ENCODE measurements at regions not wholly inside any gene's neighbourhood (a gene's known extent, or its start where the extent isn't known, plus 50 kb on each side); places are given as distances from the start of the nearest gene placed in this dataset.

DNA sequence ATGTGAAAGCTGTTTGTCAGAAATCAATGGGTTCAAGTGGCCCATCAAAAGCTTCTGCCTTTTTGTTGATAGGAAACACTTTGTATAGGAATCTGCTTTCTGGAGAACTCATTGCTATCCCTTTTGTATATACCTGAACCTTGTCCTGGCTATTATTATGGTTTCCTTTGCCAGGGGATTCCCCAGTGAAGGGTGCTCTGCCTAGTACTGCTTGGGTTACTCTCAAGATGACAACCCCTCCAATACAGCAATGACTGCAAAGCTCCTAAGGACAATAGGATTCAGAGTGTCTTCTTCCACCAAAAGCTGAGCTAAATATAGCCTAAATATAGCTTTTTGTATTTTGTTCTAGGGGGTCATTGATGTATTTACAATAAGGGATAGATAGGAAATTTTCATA, 54.0 kb upstream of the PTPRK start:
- Histone ChIP-seq H3K27ac (no peak overlapping the region), H3K4me3 (no peak overlapping the region), H3K4me1 (no peaks in the 10 kb centered on the region), H3K27me3 (no peaks in the 10 kb centered on the region), H3K9me3 (no peaks in the 10 kb centered on the region), H3K36me3 (no peaks in the 10 kb centered on the region)
- TF ChIP-seq POLR2A (IDR thresholded peaks at IDR 0.05): no peak
- TF ChIP-seq, protein P1, sequence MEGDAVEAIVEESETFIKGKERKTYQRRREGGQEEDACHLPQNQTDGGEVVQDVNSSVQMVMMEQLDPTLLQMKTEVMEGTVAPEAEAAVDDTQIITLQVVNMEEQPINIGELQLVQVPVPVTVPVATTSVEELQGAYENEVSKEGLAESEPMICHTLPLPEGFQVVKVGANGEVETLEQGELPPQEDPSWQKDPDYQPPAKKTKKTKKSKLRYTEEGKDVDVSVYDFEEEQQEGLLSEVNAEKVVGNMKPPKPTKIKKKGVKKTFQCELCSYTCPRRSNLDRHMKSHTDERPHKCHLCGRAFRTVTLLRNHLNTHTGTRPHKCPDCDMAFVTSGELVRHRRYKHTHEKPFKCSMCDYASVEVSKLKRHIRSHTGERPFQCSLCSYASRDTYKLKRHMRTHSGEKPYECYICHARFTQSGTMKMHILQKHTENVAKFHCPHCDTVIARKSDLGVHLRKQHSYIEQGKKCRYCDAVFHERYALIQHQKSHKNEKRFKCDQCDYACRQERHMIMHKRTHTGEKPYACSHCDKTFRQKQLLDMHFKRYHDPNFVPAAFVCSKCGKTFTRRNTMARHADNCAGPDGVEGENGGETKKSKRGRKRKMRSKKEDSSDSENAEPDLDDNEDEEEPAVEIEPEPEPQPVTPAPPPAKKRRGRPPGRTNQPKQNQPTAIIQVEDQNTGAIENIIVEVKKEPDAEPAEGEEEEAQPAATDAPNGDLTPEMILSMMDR (IDR thresholded peaks at IDR 0.05): no peak
- TF ChIP-seq POLR2AphosphoS5 (IDR thresholded peaks at IDR 0.05): no peak
- TF ChIP-seq EP300 (IDR thresholded peaks at IDR 0.05): no peak
- no peak for ATAC-seq (ENCODE audit: low FRiP score in 2 of 2)
- DNase-seq: no peak

GRCh38 chr6:128573036-128573435, 52.6 kb upstream of the PTPRK start:
- WGBS, 2 donors: 92 to 95% methylated on average over 8 of the region's 8 CpGs
- TF ChIP-seq POLR2A (IDR thresholded peaks at IDR 0.05): no peak
- no peak for TF ChIP-seq EP300 (IDR thresholded peaks at IDR 0.05)
- no peak for TF ChIP-seq POLR2AphosphoS5 (IDR thresholded peaks at IDR 0.05)
- TF ChIP-seq, protein P1 (IDR thresholded peaks at IDR 0.05): no peak
- H3K36me3 ChIP-seq: no peaks in the 10 kb centered on the region
- ATAC-seq (ENCODE audit: low FRiP score in 2 of 2): no peak
- no peak overlapping the region for H3K4me3 ChIP-seq
- no peaks in the 10 kb centered on the region for H3K27me3 ChIP-seq
- H3K9me3 ChIP-seq: no peaks in the 10 kb centered on the region
- H3K4me1 ChIP-seq: no peaks in the 10 kb centered on the region
- DNase-seq: peak in 1 of 2 donors; percentile 27
- no peak overlapping the region for H3K27ac ChIP-seq

- no peak overlapping the region for H3K27ac ChIP-seq
- H3K4me3 ChIP-seq: no peak overlapping the region
- TF ChIP-seq, protein P1 (IDR thresholded peaks at IDR 0.05): no peak
- TF ChIP-seq EP300 (IDR thresholded peaks at IDR 0.05) (no peak), POLR2AphosphoS5 (IDR thresholded peaks at IDR 0.05) (no peak), POLR2A (IDR thresholded peaks at IDR 0.05) (no peak)
- no peak for DNase-seq
- H3K9me3 ChIP-seq: no peaks in the 10 kb centered on the region
- H3K27me3 ChIP-seq: no peaks in the 10 kb centered on the region
- 80 to 88% methylated on average over 1 of the region's 1 CpG for WGBS, 2 donors
- no peak for ATAC-seq (ENCODE audit: low FRiP score in 2 of 2)
- H3K36me3 ChIP-seq: no peaks in the 10 kb centered on the region
- H3K4me1 ChIP-seq: no peaks in the 10 kb centered on the region
These were observed 51.9 kb upstream of the PTPRK start for GRCh38 chr6:128572294-128572693.

DNA sequence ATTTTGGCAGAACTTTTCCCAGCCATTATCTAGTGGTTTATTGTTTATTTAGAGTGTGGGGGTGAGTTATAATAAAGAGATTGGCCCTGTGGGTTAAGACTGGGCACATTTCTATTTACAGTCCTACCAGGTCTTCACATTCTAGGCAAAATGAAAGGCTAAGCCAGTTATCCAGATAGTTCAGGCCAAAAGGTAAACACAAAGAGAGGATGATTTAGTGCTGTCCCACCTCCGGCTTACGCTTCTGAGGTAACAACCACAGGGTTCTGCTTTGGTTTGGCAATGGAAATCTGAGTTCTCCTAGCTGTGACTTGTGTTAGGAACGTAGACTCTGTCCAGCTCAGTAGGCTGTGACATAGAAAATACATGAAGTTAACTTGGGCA, 50.3 kb upstream of the PTPRK start:
- no peak for ATAC-seq (ENCODE audit: low FRiP score in 2 of 2)
- Histone ChIP-seq H3K27me3 (no peaks in the 10 kb centered on the region), H3K9me3 (no peaks in the 10 kb centered on the region), H3K36me3 (no peaks in the 10 kb centered on the region), H3K4me3 (no peak overlapping the region), H3K4me1 (no peaks in the 10 kb centered on the region), H3K27ac (no peak overlapping the region)
- TF ChIP-seq POLR2A (IDR thresholded peaks at IDR 0.05) (no peak), POLR2AphosphoS5 (IDR thresholded peaks at IDR 0.05) (no peak), EP300 (IDR thresholded peaks at IDR 0.05) (no peak)
- TF ChIP-seq, protein P1 (IDR thresholded peaks at IDR 0.05): no peak
- no peak for DNase-seq
- WGBS, 2 donors: 86 to 92% methylated on average over 3 of the region's 3 CpGs

GRCh38 chr6:128569732-128570679, 49.6 kb upstream of the PTPRK start:
- Histone ChIP-seq H3K36me3 (no peaks in the 10 kb centered on the region), H3K9me3 (no peaks in the 10 kb centered on the region), H3K4me1 (no peaks in the 10 kb centered on the region), H3K27me3 (no peaks in the 10 kb centered on the region), H3K27ac (no peak overlapping the region), H3K4me3 (no peak overlapping the region)
- TF ChIP-seq EP300 (IDR thresholded peaks at IDR 0.05) (no peak), POLR2A (IDR thresholded peaks at IDR 0.05) (no peak), POLR2AphosphoS5 (IDR thresholded peaks at IDR 0.05) (no peak)
- TF ChIP-seq, protein P1 (IDR thresholded peaks at IDR 0.05): no peak
- no peak for DNase-seq
- 62 to 66% methylated on average over 5 of the region's 5 CpGs for WGBS, 2 donors
- ATAC-seq (ENCODE audit: low FRiP score in 2 of 2): no peak
